ENCODE measurements at regions not wholly inside any gene's neighbourhood (a gene's known extent, or its start where the extent isn't known, plus 50 kb on each side); places are given as distances from the start of the nearest gene placed in this dataset.

DNA sequence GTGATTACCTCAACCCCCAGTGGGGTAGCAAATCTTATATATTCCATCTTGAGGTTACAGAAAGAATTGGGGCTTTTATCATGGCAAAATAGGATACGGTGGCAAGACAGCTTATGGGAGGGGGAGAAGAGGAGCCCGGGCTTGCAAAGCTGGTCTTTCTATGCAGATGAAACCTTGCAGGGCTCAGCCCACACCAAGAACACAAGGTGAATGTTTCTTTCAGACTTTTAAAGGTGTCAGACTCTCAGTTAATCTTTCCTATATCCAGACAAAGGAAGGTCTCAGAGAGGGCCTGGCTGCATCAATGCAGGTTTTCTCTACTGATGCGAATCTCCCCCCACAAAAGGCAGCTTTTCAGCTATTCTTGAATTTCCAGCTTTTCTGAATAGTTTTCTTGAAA lies 59.9 kb upstream of the WDR17 start:
- no peaks in the 10 kb centered on the region for H3K9me3 ChIP-seq (ENCODE audit: control insufficient read depth, low read length)
- no peaks in the 10 kb centered on the region for H3K36me3 ChIP-seq (ENCODE audit: control insufficient read depth, insufficient read depth, low read length)
- no peaks in the 10 kb centered on the region for H3K4me1 ChIP-seq (ENCODE audit: control insufficient read depth, insufficient read depth, low read length)
- H3K4me3 ChIP-seq (ENCODE audit: insufficient read depth, low read depth, low read length) = no peak overlapping the region
- H3K27ac ChIP-seq (ENCODE audit: insufficient read depth, low read depth, low read length, poor library complexity, severe bottlenecking) = no peak overlapping the region
- 70 to 75% methylated on average over 3 of the region's 3 CpGs for WGBS, 2 experiments
- peaks cover 24% of the 10 kb centered on the region for H3K27me3 ChIP-seq (ENCODE audit: control insufficient read depth, insufficient read depth, low read length, poor library complexity, severe bottlenecking)

DNA sequence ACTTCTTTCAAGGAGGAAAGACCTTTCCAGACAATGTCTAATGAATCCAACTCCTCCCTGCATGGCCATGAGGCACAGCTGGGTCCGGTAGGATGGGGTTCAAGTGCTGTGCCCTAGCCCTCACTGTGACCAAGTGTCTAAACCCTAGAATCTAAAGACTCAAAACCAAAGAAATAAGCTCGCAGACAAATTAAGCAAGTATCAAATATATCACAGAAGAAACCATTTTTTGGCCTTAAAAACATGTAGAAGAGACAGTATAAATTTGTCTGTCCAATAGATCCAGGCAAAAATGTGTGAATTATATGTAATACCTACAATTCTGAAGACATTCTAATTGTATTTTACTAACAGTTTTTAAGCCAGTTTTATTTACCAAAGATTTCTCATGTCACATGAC lies 56.4 kb upstream of the WDR17 start:
- no peak overlapping the region for H3K27ac ChIP-seq (ENCODE audit: insufficient read depth, low read depth, low read length, poor library complexity, severe bottlenecking)
- H3K4me1 ChIP-seq (ENCODE audit: control insufficient read depth, insufficient read depth, low read length) = no peaks in the 10 kb centered on the region
- H3K36me3 ChIP-seq (ENCODE audit: control insufficient read depth, insufficient read depth, low read length) = no peaks in the 10 kb centered on the region
- no peaks in the 10 kb centered on the region for H3K27me3 ChIP-seq (ENCODE audit: control insufficient read depth, insufficient read depth, low read length, poor library complexity, severe bottlenecking)
- H3K9me3 ChIP-seq (ENCODE audit: control insufficient read depth, low read length) = no peaks in the 10 kb centered on the region
- H3K4me3 ChIP-seq (ENCODE audit: insufficient read depth, low read depth, low read length) = no peak overlapping the region
- WGBS, 2 experiments = 92 to 99% methylated on average over 2 of the region's 2 CpGs

GRCh38 chr4:176011529-176011928 lies 54.1 kb upstream of the WDR17 start:
- 87 to 89% methylated on average over 2 of the region's 2 CpGs for WGBS, 2 experiments
- Histone ChIP-seq H3K27ac (ENCODE audit: insufficient read depth, low read depth, low read length, poor library complexity, severe bottlenecking) (no peak overlapping the region), H3K4me3 (ENCODE audit: insufficient read depth, low read depth, low read length) (no peak overlapping the region), H3K4me1 (ENCODE audit: control insufficient read depth, insufficient read depth, low read length) (no peaks in the 10 kb centered on the region), H3K9me3 (ENCODE audit: control insufficient read depth, low read length) (no peaks in the 10 kb centered on the region), H3K27me3 (ENCODE audit: control insufficient read depth, insufficient read depth, low read length, poor library complexity, severe bottlenecking) (no peaks in the 10 kb centered on the region), H3K36me3 (ENCODE audit: control insufficient read depth, insufficient read depth, low read length) (no peaks in the 10 kb centered on the region)

- Histone ChIP-seq H3K9me3 (ENCODE audit: control insufficient read depth, low read length) (no peaks in the 10 kb centered on the region), H3K27me3 (ENCODE audit: control insufficient read depth, insufficient read depth, low read length, poor library complexity, severe bottlenecking) (no peaks in the 10 kb centered on the region), H3K4me1 (ENCODE audit: control insufficient read depth, insufficient read depth, low read length) (no peaks in the 10 kb centered on the region), H3K36me3 (ENCODE audit: control insufficient read depth, insufficient read depth, low read length) (no peaks in the 10 kb centered on the region), H3K4me3 (ENCODE audit: insufficient read depth, low read depth, low read length) (no peak overlapping the region), H3K27ac (ENCODE audit: insufficient read depth, low read depth, low read length, poor library complexity, severe bottlenecking) (no peak overlapping the region)
- 92 to 93% methylated on average over 8 of the region's 8 CpGs for WGBS, 2 experiments
Measured at GRCh38 chr4:176013476-176014247, 52.0 kb upstream of the WDR17 start.

GRCh38 chr4:176014583-176015108 lies 51.0 kb upstream of the WDR17 start:
- Histone ChIP-seq H3K36me3 (ENCODE audit: control insufficient read depth, insufficient read depth, low read length) (no peaks in the 10 kb centered on the region), H3K4me1 (ENCODE audit: control insufficient read depth, insufficient read depth, low read length) (no peaks in the 10 kb centered on the region), H3K27ac (ENCODE audit: insufficient read depth, low read depth, low read length, poor library complexity, severe bottlenecking) (no peak overlapping the region), H3K9me3 (ENCODE audit: control insufficient read depth, low read length) (no peaks in the 10 kb centered on the region), H3K27me3 (ENCODE audit: control insufficient read depth, insufficient read depth, low read length, poor library complexity, severe bottlenecking) (no peaks in the 10 kb centered on the region), H3K4me3 (ENCODE audit: insufficient read depth, low read depth, low read length) (no peak overlapping the region)

Data from ectodermal cell (in vitro differentiated cells).